ENCODE measurements at regions not wholly inside any gene's neighbourhood (a gene's known extent, or its start where the extent isn't known, plus 50 kb on each side); places are given as distances from the start of the nearest gene placed in this dataset.

DNA sequence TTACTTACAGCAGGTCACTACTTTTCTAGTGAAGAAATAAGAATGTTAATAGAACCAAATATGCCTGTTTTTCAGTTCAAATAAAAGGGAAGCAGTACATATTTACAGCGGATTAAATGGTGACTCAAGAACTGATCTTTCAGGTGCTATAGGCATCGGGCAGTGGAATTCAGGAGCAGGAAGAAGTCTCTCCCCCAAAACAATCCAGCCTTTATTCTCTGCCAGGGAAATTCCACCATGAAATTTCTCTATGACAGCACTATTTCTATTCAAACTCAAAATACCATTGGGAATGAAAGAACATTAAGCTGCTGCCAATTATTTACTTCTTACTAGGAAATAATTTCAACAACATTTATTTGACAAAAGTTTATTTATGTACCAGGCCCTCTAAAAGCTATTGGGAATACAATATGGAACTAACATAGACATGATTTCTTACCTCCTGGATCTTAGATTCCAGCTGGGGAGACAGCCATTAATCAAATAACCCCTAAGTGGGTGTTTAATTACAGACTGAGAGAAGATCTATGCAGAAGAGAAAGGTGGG is 60.3 kb upstream of the KRR1 start:
- Histone ChIP-seq H3K4me1 (no peaks in the 10 kb centered on the region), H3K4me3 (no peak overlapping the region), H3K27ac (no peak overlapping the region), H3K36me3 (no peaks in the 10 kb centered on the region), H3K27me3 (replicated peaks in 1 of 7) (no peaks in the 10 kb centered on the region), H3K9me3 (no peaks in the 10 kb centered on the region)
- DNase-seq = no peak
- 79 to 85% (median 82%) methylated on average over 2 of the region's 2 CpGs for WGBS, 5 donors
- intact Hi-C loops (cut with DNase I; ENCODE audit: low total_unique reads) = no loop called here
- TF ChIP-seq POLR2A (IDR thresholded peaks at IDR 0.05) (no peak), POLR2AphosphoS5 (IDR thresholded peaks at IDR 0.05) (no peak)
- TF ChIP-seq, protein P1, sequence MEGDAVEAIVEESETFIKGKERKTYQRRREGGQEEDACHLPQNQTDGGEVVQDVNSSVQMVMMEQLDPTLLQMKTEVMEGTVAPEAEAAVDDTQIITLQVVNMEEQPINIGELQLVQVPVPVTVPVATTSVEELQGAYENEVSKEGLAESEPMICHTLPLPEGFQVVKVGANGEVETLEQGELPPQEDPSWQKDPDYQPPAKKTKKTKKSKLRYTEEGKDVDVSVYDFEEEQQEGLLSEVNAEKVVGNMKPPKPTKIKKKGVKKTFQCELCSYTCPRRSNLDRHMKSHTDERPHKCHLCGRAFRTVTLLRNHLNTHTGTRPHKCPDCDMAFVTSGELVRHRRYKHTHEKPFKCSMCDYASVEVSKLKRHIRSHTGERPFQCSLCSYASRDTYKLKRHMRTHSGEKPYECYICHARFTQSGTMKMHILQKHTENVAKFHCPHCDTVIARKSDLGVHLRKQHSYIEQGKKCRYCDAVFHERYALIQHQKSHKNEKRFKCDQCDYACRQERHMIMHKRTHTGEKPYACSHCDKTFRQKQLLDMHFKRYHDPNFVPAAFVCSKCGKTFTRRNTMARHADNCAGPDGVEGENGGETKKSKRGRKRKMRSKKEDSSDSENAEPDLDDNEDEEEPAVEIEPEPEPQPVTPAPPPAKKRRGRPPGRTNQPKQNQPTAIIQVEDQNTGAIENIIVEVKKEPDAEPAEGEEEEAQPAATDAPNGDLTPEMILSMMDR (IDR thresholded peaks at IDR 0.05 in 8 of 11, conservative IDR thresholded peaks at IDR 0.05 in 3 of 11) = no peak

DNA sequence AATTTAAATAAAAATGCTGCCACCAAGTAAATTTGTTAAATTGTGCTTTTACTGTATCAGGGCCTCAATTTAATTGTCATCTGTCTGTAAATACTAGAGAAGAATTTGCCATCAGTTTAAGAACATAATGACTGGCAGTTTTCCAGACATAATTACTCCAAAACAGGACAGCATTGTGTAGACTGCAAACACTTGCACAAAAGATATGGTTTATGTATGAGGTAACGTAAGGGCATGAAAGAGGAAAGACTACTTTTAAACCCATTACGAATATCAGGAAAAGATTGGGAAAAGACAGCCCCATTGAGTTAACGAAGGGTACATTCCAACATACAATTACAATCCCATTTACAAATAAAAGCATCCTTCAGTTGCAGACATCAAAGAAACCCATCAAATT is 59.8 kb upstream of the KRR1 start:
- no peaks in the 10 kb centered on the region for H3K4me1 ChIP-seq
- no peaks in the 10 kb centered on the region for H3K27me3 ChIP-seq (replicated peaks in 1 of 7)
- 52 to 83% (median 64%) methylated on average over 3 of the region's 3 CpGs for WGBS, 5 donors
- H3K4me3 ChIP-seq = no peak overlapping the region
- no peak for DNase-seq
- no peaks in the 10 kb centered on the region for H3K9me3 ChIP-seq
- H3K36me3 ChIP-seq = no peaks in the 10 kb centered on the region
- no peak overlapping the region for H3K27ac ChIP-seq
- TF ChIP-seq POLR2A (IDR thresholded peaks at IDR 0.05) = no peak
- TF ChIP-seq, protein P1 (IDR thresholded peaks at IDR 0.05 in 8 of 11, conservative IDR thresholded peaks at IDR 0.05 in 3 of 11) = no peak
- TF ChIP-seq POLR2AphosphoS5 (IDR thresholded peaks at IDR 0.05) = no peak
- intact Hi-C loops (cut with DNase I; ENCODE audit: low total_unique reads) = no loop called here

DNA sequence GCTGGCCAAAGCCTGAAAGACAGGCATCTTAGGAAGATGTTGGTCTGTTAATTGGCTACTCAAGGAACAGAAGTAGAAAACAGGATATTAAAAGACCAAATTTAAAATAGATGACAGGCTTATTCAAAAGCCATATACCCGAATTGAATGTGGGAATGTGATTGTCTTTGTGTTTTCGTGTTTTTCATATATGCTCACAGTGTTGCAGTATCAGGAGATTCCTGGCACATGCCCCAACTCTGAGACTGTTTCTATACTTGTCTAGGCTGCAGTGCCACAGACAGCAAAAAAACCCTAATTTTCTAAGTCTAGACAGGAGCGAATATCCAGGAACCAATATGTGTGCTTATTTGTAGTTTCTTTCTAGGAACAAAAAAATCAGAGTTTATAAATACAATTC is 57.4 kb upstream of the KRR1 start:
- H3K27ac ChIP-seq = no peak overlapping the region
- TF ChIP-seq, protein P1 (IDR thresholded peaks at IDR 0.05 in 8 of 11, conservative IDR thresholded peaks at IDR 0.05 in 3 of 11) = no peak
- no peak for TF ChIP-seq POLR2AphosphoS5 (IDR thresholded peaks at IDR 0.05)
- no peak for TF ChIP-seq POLR2A (IDR thresholded peaks at IDR 0.05)
- no peaks in the 10 kb centered on the region for H3K27me3 ChIP-seq (replicated peaks in 1 of 7)
- no peak for DNase-seq
- 74 to 88% (median 79%) methylated on average over 3 of the region's 3 CpGs for WGBS, 5 donors
- H3K36me3 ChIP-seq = no peaks in the 10 kb centered on the region
- H3K9me3 ChIP-seq = no peaks in the 10 kb centered on the region
- intact Hi-C loops (cut with DNase I; ENCODE audit: low total_unique reads) = no loop called here
- H3K4me3 ChIP-seq = no peak overlapping the region
- H3K4me1 ChIP-seq = peaks cover 0 to 6% (median 1%) of the 10 kb centered on the region in 6 donors

DNA sequence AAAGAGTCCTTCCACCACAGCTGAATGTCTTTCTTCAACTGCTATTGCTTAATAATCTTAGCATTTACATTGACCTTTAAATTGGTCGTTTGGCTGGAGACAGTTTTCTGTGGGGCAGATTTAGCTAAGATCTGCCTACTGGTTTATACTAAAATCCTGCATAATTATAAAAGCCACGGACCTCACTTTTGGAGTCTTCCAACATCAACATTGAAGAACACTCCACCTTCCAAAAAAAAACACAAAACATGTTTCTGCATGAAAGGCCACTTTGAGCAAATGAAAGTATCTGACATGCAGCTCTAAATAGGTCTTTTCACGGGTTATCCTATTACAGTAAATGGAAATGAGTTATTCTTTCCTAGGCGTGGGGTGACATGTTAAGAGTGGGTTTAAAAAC is 57.0 kb upstream of the KRR1 start:
- no peak overlapping the region for H3K4me3 ChIP-seq
- no peaks in the 10 kb centered on the region for H3K27me3 ChIP-seq (replicated peaks in 1 of 7)
- TF ChIP-seq, protein P1 (IDR thresholded peaks at IDR 0.05 in 8 of 11, conservative IDR thresholded peaks at IDR 0.05 in 3 of 11) = no peak
- TF ChIP-seq POLR2AphosphoS5 (IDR thresholded peaks at IDR 0.05) (no peak), POLR2A (IDR thresholded peaks at IDR 0.05) (no peak)
- no peaks in the 10 kb centered on the region for H3K9me3 ChIP-seq
- H3K27ac ChIP-seq = no peak overlapping the region
- H3K36me3 ChIP-seq = no peaks in the 10 kb centered on the region
- WGBS, 5 donors = 53 to 77% (median 67%) methylated on average over 4 of the region's 4 CpGs
- intact Hi-C loops (cut with DNase I; ENCODE audit: low total_unique reads) = no loop called here
- DNase-seq = no peak
- H3K4me1 ChIP-seq = peaks cover 0 to 6% (median 1%) of the 10 kb centered on the region in 6 donors

All from spleen (tissue), 11 donors.